A673 (cell line): ENCODE measurements at regions not wholly inside any gene's neighbourhood (a gene's known extent, or its start where the extent isn't known, plus 50 kb on each side); places are given as distances from the start of the nearest gene placed in this dataset.

Source experiments
- BruUV-seq: library from RNA; stranded (reverse); fragments of 400-500 nt; replicated peaks from 2 replicates; lab custom pipeline; 2021; lab: Mats Ljungman, UMichigan
- CTCF ChIA-PET: fragments of 300-600 bp; sonication (Branson Sonifier 250); formaldehyde crosslinking; loops from one replicate; lab custom pipeline; 2022; ENCODE audit warnings: antibody characterized with exemption; lab: Charles Lee
- POLR2A ChIA-PET: fragments of 300-600 bp; sonication (Branson Sonifier 250); formaldehyde crosslinking; loops from one replicate; lab custom pipeline; 2022; ENCODE audit warnings: antibody characterized with exemption; ENCODE audit not compliant: low non-redundant PET; lab: Charles Lee
- DNase-seq: peaks from one replicate; pipeline ENCODE4 v3.0.0-alpha.2; 2015; ENCODE audit warnings: low spot score
- H3K27ac ChIP-seq: fragments of 200-600 bp; sonication (generic); 2 replicates; pipeline ENCODE4 v1.5.1; 2016; ENCODE audit warnings: mixed run types, low read depth, mild to moderate bottlenecking, mixed read lengths, antibody characterized with exemption, low read length; ENCODE audit not compliant: poor library complexity, severe bottlenecking
- H3K27me3 ChIP-seq: fragments of 200-600 bp; sonication (generic); replicated peaks from 2 replicates; pipeline ENCODE4 v1.6.1; 2017; ENCODE audit warnings: mixed run types, low read depth, mild to moderate bottlenecking, mixed read lengths, antibody characterized with exemption, low read length; ENCODE audit not compliant: insufficient read depth, poor library complexity
- H3K36me3 ChIP-seq: fragments of 200-600 bp; sonication (generic); 2 replicates; pipeline ENCODE4 v1.6.1; 2016; ENCODE audit warnings: mixed run types, mild to moderate bottlenecking, mixed read lengths, antibody characterized with exemption, low read length; ENCODE audit not compliant: insufficient read depth, poor library complexity, severe bottlenecking
- H3K4me1 ChIP-seq: fragments of 200-600 bp; sonication (generic); 2 replicates; pipeline ENCODE4 v1.6.1; 2017; ENCODE audit warnings: mixed run types, mild to moderate bottlenecking, mixed read lengths, antibody characterized with exemption, low read length; ENCODE audit not compliant: insufficient read depth, poor library complexity, severe bottlenecking
- H3K4me3 ChIP-seq: fragments of 200-600 bp; sonication (generic); 2 replicates; pipeline ENCODE4 v1.5.1; 2016; ENCODE audit warnings: low read depth, mixed run types, mild to moderate bottlenecking, mixed read lengths, low read length; ENCODE audit not compliant: poor library complexity, severe bottlenecking
- H3K9me3 ChIP-seq: fragments of 200-600 bp; sonication (generic); 2 replicates; pipeline ENCODE4 v1.6.1; 2016; ENCODE audit warnings: mixed run types, low read depth, mild to moderate bottlenecking, mixed read lengths, antibody characterized with exemption, low read length; ENCODE audit not compliant: poor library complexity, severe bottlenecking
- CTCF ChIP-seq: fragments of 300-800, 200-600 bp; sonication (generic); conservative IDR thresholded peaks from 2 replicates; pipeline ENCODE4 v1.5.1; 2017; ENCODE audit warnings: low read depth, mild to moderate bottlenecking, antibody characterized with exemption, low read length, moderate library complexity, mixed read lengths
- EZH2 ChIP-seq: fragments of 200-600 bp; sonication (generic); IDR thresholded peaks from 2 replicates; pipeline ENCODE4 v1.6.1; 2017; ENCODE audit warnings: borderline replicate concordance, low read depth, mild to moderate bottlenecking, mixed read lengths, antibody characterized with exemption, low read length; ENCODE audit not compliant: poor library complexity, severe bottlenecking
- intact Hi-C: fragments of 100-400 bp; cut with micrococcal nuclease; formaldehyde crosslinking; loops from one replicate; pipeline ENCODE4 v1.10.0; 2022; ENCODE audit not compliant: unreplicated experiment

DNA sequence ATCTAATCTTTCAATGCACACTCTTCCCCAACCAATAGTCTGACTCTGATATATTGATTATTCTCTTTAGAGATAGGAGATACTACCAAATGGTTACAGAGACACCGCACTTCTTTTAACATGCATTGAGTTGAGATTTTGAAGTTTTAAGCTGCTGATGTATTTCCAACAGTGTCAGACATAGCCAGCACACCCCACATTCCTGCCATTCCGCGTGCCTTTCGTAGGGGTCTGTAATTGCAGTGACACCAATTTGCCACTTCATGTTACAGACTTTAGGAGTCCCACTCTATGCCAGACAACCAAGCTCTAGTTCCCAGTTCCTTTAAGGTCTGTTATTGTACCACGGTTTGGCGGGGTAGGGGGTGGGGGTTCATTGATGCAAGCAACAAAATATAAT, 618.2 kb upstream of the FRG1 start:
- Histone ChIP-seq H3K36me3 (no peaks in the 10 kb centered on the region), H3K27ac (no peak overlapping the region), H3K4me3 (no peak overlapping the region), H3K4me1 (no peaks in the 10 kb centered on the region), H3K27me3 (no peaks in the 10 kb centered on the region), H3K9me3 (peaks cover 4% of the 10 kb centered on the region)
- no TSS peak for BruUV-seq
- no peak for TF ChIP-seq CTCF
- no peak for TF ChIP-seq EZH2
- ChIA-PET POLR2A (no interaction called here), CTCF (no interaction called here)
- no peak for DNase-seq
- intact Hi-C loops: no loop called here

GRCh38 chr4:189341881-189342280, 598.8 kb upstream of the FRG1 start:
- no peak overlapping the region for H3K4me3 ChIP-seq
- H3K36me3 ChIP-seq: no peaks in the 10 kb centered on the region
- no peaks in the 10 kb centered on the region for H3K27me3 ChIP-seq
- DNase-seq: no peak
- CTCF ChIA-PET: no interaction called here
- intact Hi-C loops: no loop called here
- TF ChIP-seq EZH2 (no peak), CTCF (no peak)
- H3K4me1 ChIP-seq: no peaks in the 10 kb centered on the region
- no peak overlapping the region for H3K27ac ChIP-seq
- no peaks in the 10 kb centered on the region for H3K9me3 ChIP-seq
- POLR2A ChIA-PET: no interaction called here
- no TSS peak for BruUV-seq

- ChIA-PET POLR2A (no interaction called here), CTCF (no interaction called here)
- Histone ChIP-seq H3K4me3 (no peak overlapping the region), H3K4me1 (no peaks in the 10 kb centered on the region), H3K36me3 (no peaks in the 10 kb centered on the region), H3K27ac (no peak overlapping the region), H3K27me3 (no peaks in the 10 kb centered on the region), H3K9me3 (no peaks in the 10 kb centered on the region)
- TF ChIP-seq EZH2 (no peak), CTCF (no peak)
- no TSS peak for BruUV-seq
- intact Hi-C loops: no loop called here
- DNase-seq: no peak
Observed at GRCh38 chr4:189355590-189355989, 585.1 kb upstream of the FRG1 start.
